HEK293T (cell line): ENCODE measurements at regions not wholly inside any gene's neighbourhood (a gene's known extent, or its start where the extent isn't known, plus 50 kb on each side); places are given as distances from the start of the nearest gene placed in this dataset.

Experiments used
- FOXA1 ChIP-seq: fragments of 450-650 bp; IDR thresholded peaks from 2 replicates; pipeline ENCODE4 v1.6.1; 2016; ENCODE audit warnings: mild to moderate bottlenecking
- FOXK2 ChIP-seq: fragments of 450-650 bp; IDR thresholded peaks from 2 replicates; pipeline ENCODE4 v1.6.1; 2016; ENCODE audit warnings: mild to moderate bottlenecking
- SP1 ChIP-seq: fragments of 450-650 bp; IDR thresholded peaks from 2 replicates; pipeline ENCODE4 v1.6.1; 2017
- SUZ12 ChIP-seq: fragments of 450-650 bp; IDR thresholded peaks from 2 replicates; pipeline ENCODE4 v1.6.1; 2016; ENCODE audit warnings: mild to moderate bottlenecking

DNA sequence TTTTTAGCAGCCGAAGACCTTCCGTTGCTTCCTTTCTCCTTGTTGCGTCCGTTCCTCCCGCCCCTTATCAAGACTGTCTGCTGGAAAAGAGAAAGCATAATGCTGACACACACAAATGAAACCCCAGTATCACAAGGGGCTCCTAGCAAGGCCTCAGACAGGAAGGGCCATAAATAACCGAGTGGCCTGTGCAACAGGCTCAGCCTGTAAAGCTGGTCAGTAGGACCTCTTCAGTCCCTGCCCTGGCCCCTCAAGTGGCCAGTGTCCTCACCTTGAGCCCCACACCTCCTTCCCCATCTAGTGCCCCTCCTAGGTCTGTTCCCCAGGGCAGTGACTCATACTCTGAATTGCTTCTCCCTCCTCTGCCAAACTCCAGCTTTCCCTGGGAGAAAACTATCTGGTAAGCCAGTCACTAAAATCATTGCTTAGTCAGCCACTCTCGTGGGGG lies 174.6 kb upstream of the IL12B start:
- TF ChIP-seq FOXK2 (no peak), SUZ12 (no peak), FOXA1 (no peak), SP1 (no peak)
